ENCODE measurements at regions not wholly inside any gene's neighbourhood (a gene's known extent, or its start where the extent isn't known, plus 50 kb on each side); places are given as distances from the start of the nearest gene placed in this dataset.

DNA sequence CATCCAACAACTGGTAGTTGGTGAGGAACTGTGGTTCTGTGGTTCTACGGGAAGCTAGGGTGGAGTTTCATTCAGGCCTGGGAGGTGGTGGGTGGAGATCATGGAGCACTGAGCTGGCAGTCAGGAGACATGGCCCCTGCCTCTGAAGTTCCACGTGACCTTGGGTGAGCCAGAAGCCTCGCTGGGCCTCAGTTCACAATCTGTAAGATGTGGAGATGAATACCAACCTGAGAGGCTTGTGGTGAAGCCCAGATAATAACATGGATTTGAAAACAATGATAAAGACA, 177.9 kb downstream of the MACROH2A1 start:
- DNase-seq (ENCODE audit: low spot score), result no peak
- in situ Hi-C loops (cut with MboI; ENCODE audit: low sequenced_read_pairs, unreplicated experiment), result no loop called here

DNA sequence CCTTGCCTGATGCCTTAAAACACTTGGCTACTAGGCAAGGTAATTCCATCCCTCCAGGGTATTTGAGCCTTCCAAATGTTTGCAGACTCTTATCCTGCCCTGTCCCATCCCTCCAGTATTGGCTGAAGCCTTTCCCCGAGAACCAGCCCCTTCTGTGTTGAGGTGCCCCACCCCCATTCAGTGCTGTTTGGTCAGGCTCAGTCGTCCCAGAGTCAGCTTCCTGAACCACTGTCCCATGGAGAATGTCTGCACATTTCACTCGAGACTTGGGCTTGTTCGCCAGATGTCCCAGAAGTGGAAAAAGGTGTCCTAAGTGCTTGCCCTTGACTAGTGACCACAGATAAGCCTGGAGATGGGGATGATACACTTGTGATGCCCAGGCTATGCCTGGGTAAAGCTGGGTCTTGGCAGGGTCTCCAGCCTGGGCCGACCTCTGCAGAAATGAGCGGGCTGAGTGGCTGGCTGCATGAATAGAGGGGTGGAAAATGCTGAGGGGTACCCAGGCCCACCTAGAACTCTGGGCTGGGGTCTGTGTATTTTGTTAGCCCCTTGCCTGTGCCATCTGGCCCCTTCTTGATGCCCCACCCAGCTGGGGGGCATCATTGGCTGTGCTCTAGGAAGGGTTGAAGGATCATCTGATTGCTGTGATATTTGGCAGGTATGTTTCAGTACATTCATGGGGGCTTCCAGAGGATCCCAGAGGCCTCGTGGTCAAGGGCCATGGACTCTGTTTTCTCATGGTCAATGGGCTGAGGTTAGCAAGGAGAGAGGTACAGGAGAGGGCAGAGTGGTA, 178.4 kb downstream of the MACROH2A1 start:
- no peak for DNase-seq (ENCODE audit: low spot score)
- TF ChIP-seq, protein P1, sequence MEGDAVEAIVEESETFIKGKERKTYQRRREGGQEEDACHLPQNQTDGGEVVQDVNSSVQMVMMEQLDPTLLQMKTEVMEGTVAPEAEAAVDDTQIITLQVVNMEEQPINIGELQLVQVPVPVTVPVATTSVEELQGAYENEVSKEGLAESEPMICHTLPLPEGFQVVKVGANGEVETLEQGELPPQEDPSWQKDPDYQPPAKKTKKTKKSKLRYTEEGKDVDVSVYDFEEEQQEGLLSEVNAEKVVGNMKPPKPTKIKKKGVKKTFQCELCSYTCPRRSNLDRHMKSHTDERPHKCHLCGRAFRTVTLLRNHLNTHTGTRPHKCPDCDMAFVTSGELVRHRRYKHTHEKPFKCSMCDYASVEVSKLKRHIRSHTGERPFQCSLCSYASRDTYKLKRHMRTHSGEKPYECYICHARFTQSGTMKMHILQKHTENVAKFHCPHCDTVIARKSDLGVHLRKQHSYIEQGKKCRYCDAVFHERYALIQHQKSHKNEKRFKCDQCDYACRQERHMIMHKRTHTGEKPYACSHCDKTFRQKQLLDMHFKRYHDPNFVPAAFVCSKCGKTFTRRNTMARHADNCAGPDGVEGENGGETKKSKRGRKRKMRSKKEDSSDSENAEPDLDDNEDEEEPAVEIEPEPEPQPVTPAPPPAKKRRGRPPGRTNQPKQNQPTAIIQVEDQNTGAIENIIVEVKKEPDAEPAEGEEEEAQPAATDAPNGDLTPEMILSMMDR (IDR thresholded peaks at IDR 0.05; ENCODE audit: borderline replicate concordance, control extremely low read depth, extremely low read depth, insufficient read depth, missing control alignments), result no peak
- in situ Hi-C loops (cut with MboI; ENCODE audit: low sequenced_read_pairs, unreplicated experiment), result no loop called here

More for the DNA sequence above, 177.9 kb downstream of the MACROH2A1 start:
- TF ChIP-seq, protein P1 (IDR thresholded peaks at IDR 0.05; ENCODE audit: borderline replicate concordance, control extremely low read depth, extremely low read depth, insufficient read depth, missing control alignments), result no peak

DNA sequence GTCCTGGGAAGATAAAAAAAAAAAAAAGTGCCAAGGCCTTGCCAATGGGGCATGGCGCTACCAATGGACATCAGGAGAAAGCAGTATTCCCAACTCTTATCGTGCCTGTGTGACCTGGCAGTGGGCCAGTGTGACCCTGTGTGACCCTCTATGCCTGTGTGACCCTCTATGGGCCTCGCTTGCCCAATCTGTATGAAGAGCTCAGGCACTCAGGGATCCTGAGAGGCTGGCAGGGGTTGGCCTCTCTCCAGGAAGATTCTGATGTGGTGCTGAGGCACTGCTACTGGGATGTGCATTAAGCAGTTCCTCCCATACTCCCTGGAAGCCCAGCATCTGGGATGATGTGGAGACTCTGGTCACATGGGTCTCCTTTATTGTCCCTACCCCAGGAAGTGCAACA, 179.2 kb downstream of the MACROH2A1 start:
- TF ChIP-seq, protein P1 (IDR thresholded peaks at IDR 0.05; ENCODE audit: borderline replicate concordance, control extremely low read depth, extremely low read depth, insufficient read depth, missing control alignments), result no peak
- DNase-seq (ENCODE audit: low spot score), result no peak
- in situ Hi-C loops (cut with MboI; ENCODE audit: low sequenced_read_pairs, unreplicated experiment), result no loop called here

DNA sequence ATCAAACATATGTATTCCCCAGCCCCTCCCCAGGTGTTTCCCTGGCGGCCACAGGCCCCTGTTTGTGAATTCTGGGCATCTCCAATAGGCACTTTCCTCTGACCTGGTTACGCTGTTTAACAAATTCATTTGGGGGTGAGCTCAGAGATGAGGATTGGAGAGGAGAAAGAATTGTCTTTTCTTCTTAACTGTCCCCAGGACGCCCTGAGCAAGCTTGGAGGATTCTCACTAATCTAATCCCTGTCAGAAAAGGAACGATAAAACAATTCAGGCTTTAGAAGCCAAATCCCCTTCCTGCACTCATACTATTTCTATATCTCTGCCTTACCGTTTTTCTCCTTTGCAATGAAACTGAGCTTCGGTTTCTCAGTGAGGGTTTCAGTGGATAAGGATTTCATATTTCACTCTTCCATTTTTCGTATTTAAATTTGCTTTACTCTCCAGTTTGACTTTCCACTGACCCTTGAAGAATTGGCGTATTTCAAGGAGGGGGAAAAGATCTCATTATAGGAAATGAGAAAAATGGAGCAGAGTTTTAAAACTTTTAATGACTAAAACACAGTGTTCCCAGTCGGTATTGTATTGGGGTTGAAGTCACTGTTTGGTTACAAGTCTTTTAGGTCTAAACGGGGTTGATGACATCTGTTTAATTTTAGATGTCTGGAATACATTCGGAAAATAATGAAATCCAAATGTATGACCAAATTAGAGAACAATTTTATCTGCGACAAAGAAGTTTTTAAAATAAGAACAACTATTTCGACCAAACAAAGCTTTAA, 180.1 kb downstream of the MACROH2A1 start:
- in situ Hi-C loops (cut with MboI; ENCODE audit: low sequenced_read_pairs, unreplicated experiment), result no loop called here
- TF ChIP-seq, protein P1 (IDR thresholded peaks at IDR 0.05; ENCODE audit: borderline replicate concordance, control extremely low read depth, extremely low read depth, insufficient read depth, missing control alignments), result no peak
- DNase-seq (ENCODE audit: low spot score), result no peak

DNA sequence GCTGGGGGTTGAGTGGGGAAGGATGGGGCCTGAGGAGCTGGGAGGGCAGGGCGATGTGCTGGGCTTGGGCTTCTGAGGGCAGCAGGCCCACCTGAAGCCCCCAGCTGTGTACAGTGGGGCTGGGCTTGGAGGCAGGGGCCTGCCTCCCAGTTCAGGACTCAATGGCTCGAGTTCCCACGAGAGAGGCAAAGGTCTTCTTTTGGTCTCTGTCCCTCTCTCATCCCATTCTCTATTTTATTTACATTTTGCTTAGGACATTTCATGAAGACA, 180.6 kb downstream of the MACROH2A1 start:
- in situ Hi-C loops (cut with MboI; ENCODE audit: low sequenced_read_pairs, unreplicated experiment), result no loop called here
- TF ChIP-seq, protein P1 (IDR thresholded peaks at IDR 0.05; ENCODE audit: borderline replicate concordance, control extremely low read depth, extremely low read depth, insufficient read depth, missing control alignments), result no peak
- DNase-seq (ENCODE audit: low spot score), result no peak

DNA sequence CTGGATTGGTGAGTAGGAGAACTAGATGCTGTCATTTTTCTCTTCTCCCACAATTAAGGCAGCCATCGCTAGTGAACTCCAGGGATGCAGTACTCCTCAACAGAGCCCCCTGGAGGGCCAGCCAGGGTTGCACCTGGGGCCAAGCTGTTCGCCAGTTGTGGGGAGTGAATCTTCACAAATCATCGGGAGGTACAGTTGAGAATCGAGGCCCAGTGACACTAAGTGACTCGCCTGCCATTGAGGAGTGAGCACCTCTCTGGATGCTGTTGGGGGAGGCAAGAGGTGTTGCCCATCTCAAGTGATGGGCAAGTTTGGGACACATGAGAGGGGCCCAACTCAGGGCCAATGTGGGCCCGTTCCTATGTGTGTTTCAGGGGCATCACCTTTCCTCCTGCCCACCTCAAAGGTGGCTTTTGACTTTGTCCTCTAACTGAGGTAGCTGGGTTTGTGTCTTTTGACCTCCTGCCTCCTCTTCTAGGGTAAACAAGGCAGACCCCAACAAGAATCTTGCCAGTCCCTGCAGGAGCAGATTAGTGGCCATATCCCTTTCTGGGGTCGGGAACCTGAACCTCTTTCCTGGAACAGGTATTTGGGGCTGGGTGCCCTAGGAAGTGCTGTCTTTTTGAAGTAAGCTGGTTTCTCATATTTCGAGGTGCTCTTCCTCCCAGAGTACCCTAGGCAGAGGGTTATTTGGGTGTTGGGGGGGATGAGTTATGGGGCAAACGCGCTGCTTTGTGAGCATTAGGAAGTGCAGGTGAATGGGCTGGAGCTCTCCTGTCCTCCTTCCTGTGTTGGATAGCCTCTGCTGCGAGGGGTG, 181.2 kb downstream of the MACROH2A1 start:
- no peak for DNase-seq (ENCODE audit: low spot score)
- TF ChIP-seq, protein P1 (IDR thresholded peaks at IDR 0.05; ENCODE audit: borderline replicate concordance, control extremely low read depth, extremely low read depth, insufficient read depth, missing control alignments), result no peak
- in situ Hi-C loops (cut with MboI; ENCODE audit: low sequenced_read_pairs, unreplicated experiment), result no loop called here
